SH-SY5Y (cell line): ENCODE measurements at regions not wholly inside any gene's neighbourhood (a gene's known extent, or its start where the extent isn't known, plus 50 kb on each side); places are given as distances from the start of the nearest gene placed in this dataset.

Experiments used
- GATA2 ChIP-seq: IDR thresholded peaks from 2 replicates; pipeline ENCODE4 v1.6.1; 2011; ENCODE audit warnings: mild to moderate bottlenecking, low read depth, low read length
- GATA3 ChIP-seq: IDR thresholded peaks from 2 replicates; pipeline ENCODE4 v1.6.1; 2011; ENCODE audit warnings: low read depth, mild to moderate bottlenecking, low read length, moderate library complexity

DNA sequence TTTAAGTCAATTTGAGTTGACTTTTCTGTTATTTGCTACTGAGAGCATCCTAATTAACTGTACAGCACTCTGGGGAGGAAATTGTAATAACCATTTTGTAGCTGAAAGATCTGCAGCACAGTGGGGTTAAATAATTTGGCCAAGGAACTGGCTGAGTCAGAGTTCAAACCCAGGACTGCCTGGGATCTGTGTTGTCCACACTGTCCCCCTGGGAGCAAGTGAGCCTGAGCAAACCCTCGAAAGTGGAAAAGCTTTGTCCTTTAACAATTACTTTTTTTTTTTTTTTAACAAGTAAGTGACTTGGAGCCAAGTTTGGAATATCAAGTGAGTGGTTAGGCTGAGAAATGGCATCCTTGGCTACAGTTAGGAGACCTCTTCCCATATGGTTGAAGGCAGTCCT is 247.2 kb upstream of the CCDC196 start:
- no peak for TF ChIP-seq GATA2
- no peak for TF ChIP-seq GATA3
